GM18951 (cell line): ENCODE measurements at regions not wholly inside any gene's neighbourhood (a gene's known extent, or its start where the extent isn't known, plus 50 kb on each side); places are given as distances from the start of the nearest gene placed in this dataset.

Experiments
- POLR2A ChIP-seq: IDR thresholded peaks from 4 replicates; pipeline ENCODE4 v1.6.1; 2011; ENCODE audit warnings: mild to moderate bottlenecking; ENCODE audit not compliant: insufficient read length, insufficient read depth; ENCODE audit errors: extremely low read depth
- in situ Hi-C: fragments of 300-500 bp; cut with MboI; formaldehyde crosslinking; loops from one replicate; pipeline ENCODE4 v1.12.0; 2022; ENCODE audit warnings: low sequenced_read_pairs, mixed read lengths, inconsistent platforms; ENCODE audit not compliant: unreplicated experiment

GRCh38 chr6:140062043-140063020 lies 687.9 kb upstream of the CITED2 start:
- in situ Hi-C loops = no loop called here
- no peak for TF ChIP-seq POLR2A

GRCh38 chr6:140061110-140062042 lies 686.9 kb upstream of the CITED2 start:
- in situ Hi-C loops = no loop called here
- TF ChIP-seq POLR2A = no peak

- in situ Hi-C loops = no loop called here
- no peak for TF ChIP-seq POLR2A
These were observed 685.5 kb upstream of the CITED2 start for GRCh38 chr6:140059947-140060346.

- TF ChIP-seq POLR2A = no peak
- in situ Hi-C loops = no loop called here
These were observed 684.4 kb upstream of the CITED2 start for GRCh38 chr6:140058863-140059262.

GRCh38 chr6:140052736-140053729 lies 678.6 kb upstream of the CITED2 start:
- TF ChIP-seq POLR2A = no peak
- in situ Hi-C loops = no loop called here

- TF ChIP-seq POLR2A = no peak
- in situ Hi-C loops = no loop called here
These were observed 677.4 kb upstream of the CITED2 start for GRCh38 chr6:140051521-140052512.

- in situ Hi-C loops = no loop called here
- no peak for TF ChIP-seq POLR2A
These were observed 675.9 kb upstream of the CITED2 start for GRCh38 chr6:140050101-140050995.

GRCh38 chr6:140049251-140049650 lies 674.8 kb upstream of the CITED2 start:
- in situ Hi-C loops = no loop called here
- TF ChIP-seq POLR2A = no peak

- no peak for TF ChIP-seq POLR2A
- in situ Hi-C loops = no loop called here
These were observed 673.8 kb upstream of the CITED2 start for GRCh38 chr6:140048202-140048790.

GRCh38 chr6:140047321-140047720 lies 672.9 kb upstream of the CITED2 start:
- no peak for TF ChIP-seq POLR2A
- in situ Hi-C loops = no loop called here
